Prostate gland (tissue), 2 donors: ENCODE measurements at regions not wholly inside any gene's neighbourhood (a gene's known extent, or its start where the extent isn't known, plus 50 kb on each side); places are given as distances from the start of the nearest gene placed in this dataset.

Experiments used
- DNase-seq: peaks from one replicate; pipeline ENCODE4 v3.0.0-alpha.2; 2019; ENCODE audit warnings: low spot score
- H3K27ac ChIP-seq, 2 donors: fragments of 200-600 bp; sonication (generic); 2 replicates each; pipeline ENCODE4 v1.5.1; 2017 to 2019
- H3K27me3 ChIP-seq: fragments of 200-600 bp; sonication (generic); replicated peaks from 2 replicates; pipeline ENCODE4 v1.5.1; 2019; ENCODE audit not compliant: insufficient read depth
- H3K36me3 ChIP-seq, 2 donors: fragments of 200-600 bp; sonication (generic); 1 replicate in 1 of 2; 2 replicates in 1 of 2; pipeline versions ENCODE4 v1.5.1 to v1.8.1; 2017 to 2019
- H3K4me1 ChIP-seq: fragments of 200-600 bp; sonication (generic); replicated peaks from 2 replicates; pipeline ENCODE4 v1.5.1; 2019
- H3K4me3 ChIP-seq, 2 donors: fragments of 200-600 bp; sonication (generic); 2 replicates each; pipeline ENCODE4 v1.5.1; 2017 to 2019
- H3K9me3 ChIP-seq: fragments of 200-600 bp; sonication (generic); 2 replicates; pipeline ENCODE4 v1.5.1; 2017
- POLR2A ChIP-seq: fragments of 450-650 bp; IDR thresholded peaks from one replicate; pipeline ENCODE4 v1.6.1; 2016; ENCODE audit warnings: antibody characterized with exemption, mild to moderate bottlenecking
- POLR2AphosphoS5 ChIP-seq: sonication (generic); formaldehyde crosslinking; IDR thresholded peaks from one replicate; pipeline ENCODE4 v1.6.1; 2017; ENCODE audit warnings: antibody characterized with exemption
- WGBS: methylation state at CpG from one replicate; pipeline ENCODE4 v1.1.5; 2018; 5-methylcytosine and 5-hydroxymethylcytosine counted together
- intact Hi-C: fragments of 100-400 bp; cut with DNase I; formaldehyde crosslinking; loops from one replicate; pipeline ENCODE4 v1.14.2; 2022
- TF ChIP-seq, protein P1 (sequence below), 4 experiments: fragments of 200-600 bp in 2 of 4; fragments of 450-650 bp in 2 of 4; sonication (generic) in 2 of 4; IDR thresholded peaks; 1 replicate in 3 of 4; 2 replicates in 1 of 4; pipeline ENCODE4 v1.5.1; 2016 to 2019; ENCODE audit warnings: antibody characterized with exemption in 4 of 4, mild to moderate bottlenecking in 2 of 4, moderate library complexity in 2 of 4

GRCh38 chr4:26212528-26212927 is 108.3 kb upstream of the RBPJ start:
- no peaks in the 10 kb centered on the region for H3K9me3 ChIP-seq
- H3K27me3 ChIP-seq, result no peaks in the 10 kb centered on the region
- no peaks in the 10 kb centered on the region for H3K36me3 ChIP-seq
- TF ChIP-seq POLR2AphosphoS5 (no peak), POLR2A (no peak)
- TF ChIP-seq, protein P1, sequence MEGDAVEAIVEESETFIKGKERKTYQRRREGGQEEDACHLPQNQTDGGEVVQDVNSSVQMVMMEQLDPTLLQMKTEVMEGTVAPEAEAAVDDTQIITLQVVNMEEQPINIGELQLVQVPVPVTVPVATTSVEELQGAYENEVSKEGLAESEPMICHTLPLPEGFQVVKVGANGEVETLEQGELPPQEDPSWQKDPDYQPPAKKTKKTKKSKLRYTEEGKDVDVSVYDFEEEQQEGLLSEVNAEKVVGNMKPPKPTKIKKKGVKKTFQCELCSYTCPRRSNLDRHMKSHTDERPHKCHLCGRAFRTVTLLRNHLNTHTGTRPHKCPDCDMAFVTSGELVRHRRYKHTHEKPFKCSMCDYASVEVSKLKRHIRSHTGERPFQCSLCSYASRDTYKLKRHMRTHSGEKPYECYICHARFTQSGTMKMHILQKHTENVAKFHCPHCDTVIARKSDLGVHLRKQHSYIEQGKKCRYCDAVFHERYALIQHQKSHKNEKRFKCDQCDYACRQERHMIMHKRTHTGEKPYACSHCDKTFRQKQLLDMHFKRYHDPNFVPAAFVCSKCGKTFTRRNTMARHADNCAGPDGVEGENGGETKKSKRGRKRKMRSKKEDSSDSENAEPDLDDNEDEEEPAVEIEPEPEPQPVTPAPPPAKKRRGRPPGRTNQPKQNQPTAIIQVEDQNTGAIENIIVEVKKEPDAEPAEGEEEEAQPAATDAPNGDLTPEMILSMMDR (IDR thresholded peaks at IDR 0.05), result no peak
- DNase-seq, result no peak
- WGBS, result 92% methylated on average over 2 of the region's 2 CpGs
- intact Hi-C loops, result no loop called here
- H3K27ac ChIP-seq, result no peak overlapping the region
- H3K4me1 ChIP-seq, result no peaks in the 10 kb centered on the region
- no peak overlapping the region for H3K4me3 ChIP-seq

DNA sequence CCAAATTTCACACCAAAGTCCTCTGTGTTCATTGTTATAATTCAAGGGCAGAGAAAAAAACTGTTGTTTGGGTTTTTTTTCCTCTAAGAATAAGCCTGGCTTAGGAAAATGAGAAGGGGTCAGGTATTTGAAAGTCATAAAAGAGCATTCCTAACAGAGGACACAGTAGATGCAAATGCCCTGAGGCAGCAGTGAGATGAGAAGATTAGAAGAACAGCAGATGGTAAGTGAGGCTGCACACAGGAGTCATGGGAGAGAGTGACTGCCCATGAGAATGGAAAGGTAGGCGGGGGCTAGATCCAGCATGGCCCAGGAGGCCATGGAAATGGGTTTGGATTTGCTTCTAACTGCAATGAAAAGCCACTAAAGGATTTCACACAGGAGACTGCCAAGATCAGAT is 107.5 kb upstream of the RBPJ start:
- Histone ChIP-seq H3K4me1 (no peaks in the 10 kb centered on the region), H3K4me3 (no peak overlapping the region), H3K36me3 (no peaks in the 10 kb centered on the region), H3K27me3 (no peaks in the 10 kb centered on the region), H3K27ac (no peak overlapping the region), H3K9me3 (no peaks in the 10 kb centered on the region)
- WGBS, result 95% methylated on average over 1 of the region's 1 CpG
- TF ChIP-seq, protein P1 (IDR thresholded peaks at IDR 0.05), result no peak
- TF ChIP-seq POLR2A, result no peak
- TF ChIP-seq POLR2AphosphoS5, result no peak
- intact Hi-C loops, result no loop called here
- no peak for DNase-seq

DNA sequence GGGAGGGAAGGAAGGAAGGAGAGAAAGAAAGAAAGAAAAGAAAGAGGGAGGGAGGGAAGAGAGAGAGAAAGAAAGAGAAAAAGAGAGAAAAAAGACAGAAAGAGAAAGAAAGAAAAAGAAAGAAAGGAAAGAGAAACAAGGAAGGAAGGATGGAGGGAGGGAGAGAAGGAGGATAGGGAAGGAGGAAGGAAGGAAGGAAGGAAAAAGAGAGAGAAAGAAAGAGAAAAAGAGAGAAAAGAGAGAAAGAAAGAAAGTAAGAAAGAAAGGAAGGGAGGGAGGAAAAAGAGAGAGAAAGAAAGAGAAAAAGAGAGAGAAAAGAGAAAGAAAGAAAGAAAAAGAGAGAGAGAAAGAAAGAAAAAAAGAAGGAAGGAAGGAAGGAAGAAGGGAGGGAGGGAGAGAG is 105.8 kb upstream of the RBPJ start:
- DNase-seq, result no peak
- H3K36me3 ChIP-seq, result no peaks in the 10 kb centered on the region
- H3K27ac ChIP-seq, result no peak overlapping the region
- intact Hi-C loops, result no loop called here
- no peaks in the 10 kb centered on the region for H3K27me3 ChIP-seq
- no peak overlapping the region for H3K4me3 ChIP-seq
- TF ChIP-seq, protein P1 (IDR thresholded peaks at IDR 0.05), result no peak
- no peak for TF ChIP-seq POLR2AphosphoS5
- H3K4me1 ChIP-seq, result no peaks in the 10 kb centered on the region
- H3K9me3 ChIP-seq, result no peaks in the 10 kb centered on the region

GRCh38 chr4:26215725-26216124 is 105.1 kb upstream of the RBPJ start:
- intact Hi-C loops, result no loop called here
- no peaks in the 10 kb centered on the region for H3K36me3 ChIP-seq
- TF ChIP-seq POLR2AphosphoS5 (no peak), POLR2A (no peak)
- TF ChIP-seq, protein P1 (IDR thresholded peaks at IDR 0.05), result no peak
- no peaks in the 10 kb centered on the region for H3K4me1 ChIP-seq
- 92% methylated on average over 7 of the region's 7 CpGs for WGBS
- H3K27me3 ChIP-seq, result no peaks in the 10 kb centered on the region
- H3K9me3 ChIP-seq, result no peaks in the 10 kb centered on the region
- H3K27ac ChIP-seq, result no peak overlapping the region
- DNase-seq, result no peak
- H3K4me3 ChIP-seq, result no peak overlapping the region

DNA sequence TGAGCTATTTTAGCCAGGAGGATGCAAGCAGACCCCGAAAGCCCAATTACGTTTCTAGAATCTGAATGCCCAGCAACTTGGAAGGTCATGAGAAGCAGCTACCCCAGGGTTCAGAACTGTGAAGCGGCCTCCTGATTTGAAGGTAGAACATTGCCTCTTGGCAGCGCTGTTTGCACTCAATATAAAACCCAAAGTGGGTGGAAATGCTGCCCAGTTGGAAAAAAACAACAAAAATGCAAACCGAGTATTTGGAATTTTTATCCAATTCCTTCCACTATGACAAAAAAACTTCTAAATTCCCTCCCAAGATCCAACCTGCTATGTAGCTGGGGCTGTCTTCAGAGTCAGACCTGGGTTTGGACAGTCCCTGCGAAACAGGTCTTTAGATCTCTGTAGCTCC is 103.3 kb upstream of the RBPJ start:
- Histone ChIP-seq H3K4me1 (no peaks in the 10 kb centered on the region), H3K4me3 (no peak overlapping the region), H3K27ac (no peak overlapping the region), H3K9me3 (no peaks in the 10 kb centered on the region), H3K27me3 (no peaks in the 10 kb centered on the region), H3K36me3 (no peaks in the 10 kb centered on the region)
- TF ChIP-seq POLR2AphosphoS5 (no peak), POLR2A (no peak)
- TF ChIP-seq, protein P1 (IDR thresholded peaks at IDR 0.05), result no peak
- DNase-seq, result no peak
- intact Hi-C loops, result no loop called here
- 83% methylated on average over 6 of the region's 6 CpGs for WGBS
